Smooth muscle cell (in vitro differentiated cells): ENCODE measurements at regions not wholly inside any gene's neighbourhood (a gene's known extent, or its start where the extent isn't known, plus 50 kb on each side); places are given as distances from the start of the nearest gene placed in this dataset.

Source experiments
- DNase-seq: peaks from one replicate; lab custom pipeline; 2025; ENCODE audit not compliant: unreplicated experiment; lab: John Stamatoyannopoulos, UW
- H2AFZ ChIP-seq: fragments of 200-600 bp; sonication (generic); 2 replicates; pipeline ENCODE4 v1.6.0; 2016; ENCODE audit warnings: antibody characterized with exemption, low read depth, mild to moderate bottlenecking
- H3F3A ChIP-seq: fragments of 200-600 bp; sonication (generic); 2 replicates; pipeline ENCODE4 v1.6.0; 2017; ENCODE audit warnings: antibody characterized with exemption, low read depth
- H3K27ac ChIP-seq: fragments of 200-600 bp; sonication (generic); 2 replicates; pipeline ENCODE4 v1.5.1; 2016; ENCODE audit warnings: low read depth, mild to moderate bottlenecking
- H3K27me3 ChIP-seq: fragments of 200-600 bp; sonication (generic); 2 replicates; pipeline ENCODE4 v1.6.1; 2016; ENCODE audit warnings: low read depth, mild to moderate bottlenecking
- H3K36me3 ChIP-seq: fragments of 200-600 bp; sonication (generic); 2 replicates; pipeline ENCODE4 v1.5.1; 2016; ENCODE audit warnings: low read depth
- H3K4me1 ChIP-seq: fragments of 200-600 bp; sonication (generic); 2 replicates; pipeline ENCODE4 v1.5.1; 2016; ENCODE audit warnings: low read depth
- H3K4me2 ChIP-seq: fragments of 200-600 bp; sonication (generic); 2 replicates; pipeline ENCODE4 v1.6.0; 2016; ENCODE audit warnings: mild to moderate bottlenecking
- H3K4me3 ChIP-seq: fragments of 200-600 bp; sonication (generic); 2 replicates; pipeline ENCODE4 v1.5.1; 2016; ENCODE audit warnings: mild to moderate bottlenecking
- H3K79me2 ChIP-seq: fragments of 200-600 bp; sonication (generic); 2 replicates; pipeline ENCODE4 v1.6.0; 2016; ENCODE audit warnings: low read depth, mild to moderate bottlenecking
- H3K9ac ChIP-seq: fragments of 200-600 bp; sonication (generic); 2 replicates; pipeline ENCODE4 v1.6.0; 2016; ENCODE audit warnings: low read depth
- H3K9me3 ChIP-seq: fragments of 200-600 bp; sonication (generic); replicated peaks from 2 replicates; pipeline ENCODE4 v1.5.1; 2016; ENCODE audit warnings: low read depth
- H4K20me1 ChIP-seq: fragments of 200-600 bp; sonication (generic); 2 replicates; pipeline ENCODE4 v1.6.0; 2016; ENCODE audit warnings: low read depth
- WGBS: methylation state at CpG from one replicate; pipeline ENCODE4 v1.1.7; 2016; ENCODE audit warnings: low lambda C conversion rate; 5-methylcytosine and 5-hydroxymethylcytosine counted together
- TF ChIP-seq, protein P1 (sequence below): fragments of 200-600 bp; sonication (generic); IDR thresholded peaks from 2 replicates; pipeline ENCODE4 v1.5.1; 2017; ENCODE audit warnings: borderline replicate concordance, mild to moderate bottlenecking, antibody characterized with exemption; ENCODE audit not compliant: insufficient read depth, poor library complexity, severe bottlenecking

DNA sequence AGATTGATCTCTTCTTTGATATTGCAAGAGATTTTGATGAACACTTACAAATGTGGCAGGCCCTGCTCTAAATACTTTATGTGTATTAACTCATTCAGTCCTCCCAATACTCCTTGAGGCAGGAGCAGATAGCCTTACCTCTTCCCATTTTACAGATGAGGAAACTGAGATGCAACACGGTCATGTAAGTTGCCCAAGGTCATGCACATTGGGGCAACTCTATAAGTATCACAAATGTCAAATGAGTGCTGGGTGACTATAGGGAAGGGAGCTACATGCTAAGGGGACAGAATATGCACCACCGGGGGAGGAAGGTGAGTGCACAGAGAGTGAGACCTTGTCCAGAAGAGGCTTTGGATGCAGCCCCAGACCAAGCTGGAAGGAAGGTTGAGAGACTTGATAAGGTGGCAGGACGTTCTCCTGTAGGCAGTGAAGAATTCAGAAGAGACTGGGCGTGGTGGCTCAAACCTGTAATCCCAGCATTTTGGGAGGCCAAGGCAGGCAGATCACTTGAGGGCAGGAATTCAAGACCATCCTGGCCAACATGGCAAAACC, 132.3 kb upstream of the PWP1 start:
- no peak overlapping the region for H3K4me2 ChIP-seq
- H3K4me1 ChIP-seq = no peaks in the 10 kb centered on the region
- no peaks in the 10 kb centered on the region for H3K79me2 ChIP-seq
- no peak overlapping the region for H3K27ac ChIP-seq
- no peak for DNase-seq
- H3K27me3 ChIP-seq = no peaks in the 10 kb centered on the region
- no peaks in the 10 kb centered on the region for H3K36me3 ChIP-seq
- H2AFZ ChIP-seq = no peak overlapping the region
- H3F3A ChIP-seq = no peaks in the 10 kb centered on the region
- no peaks in the 10 kb centered on the region for H3K9me3 ChIP-seq
- no peak overlapping the region for H3K4me3 ChIP-seq
- H4K20me1 ChIP-seq = no peaks in the 10 kb centered on the region
- no peak overlapping the region for H3K9ac ChIP-seq
- TF ChIP-seq, protein P1, sequence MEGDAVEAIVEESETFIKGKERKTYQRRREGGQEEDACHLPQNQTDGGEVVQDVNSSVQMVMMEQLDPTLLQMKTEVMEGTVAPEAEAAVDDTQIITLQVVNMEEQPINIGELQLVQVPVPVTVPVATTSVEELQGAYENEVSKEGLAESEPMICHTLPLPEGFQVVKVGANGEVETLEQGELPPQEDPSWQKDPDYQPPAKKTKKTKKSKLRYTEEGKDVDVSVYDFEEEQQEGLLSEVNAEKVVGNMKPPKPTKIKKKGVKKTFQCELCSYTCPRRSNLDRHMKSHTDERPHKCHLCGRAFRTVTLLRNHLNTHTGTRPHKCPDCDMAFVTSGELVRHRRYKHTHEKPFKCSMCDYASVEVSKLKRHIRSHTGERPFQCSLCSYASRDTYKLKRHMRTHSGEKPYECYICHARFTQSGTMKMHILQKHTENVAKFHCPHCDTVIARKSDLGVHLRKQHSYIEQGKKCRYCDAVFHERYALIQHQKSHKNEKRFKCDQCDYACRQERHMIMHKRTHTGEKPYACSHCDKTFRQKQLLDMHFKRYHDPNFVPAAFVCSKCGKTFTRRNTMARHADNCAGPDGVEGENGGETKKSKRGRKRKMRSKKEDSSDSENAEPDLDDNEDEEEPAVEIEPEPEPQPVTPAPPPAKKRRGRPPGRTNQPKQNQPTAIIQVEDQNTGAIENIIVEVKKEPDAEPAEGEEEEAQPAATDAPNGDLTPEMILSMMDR = no peak
- WGBS = 82% methylated on average over 4 of the region's 4 CpGs

DNA sequence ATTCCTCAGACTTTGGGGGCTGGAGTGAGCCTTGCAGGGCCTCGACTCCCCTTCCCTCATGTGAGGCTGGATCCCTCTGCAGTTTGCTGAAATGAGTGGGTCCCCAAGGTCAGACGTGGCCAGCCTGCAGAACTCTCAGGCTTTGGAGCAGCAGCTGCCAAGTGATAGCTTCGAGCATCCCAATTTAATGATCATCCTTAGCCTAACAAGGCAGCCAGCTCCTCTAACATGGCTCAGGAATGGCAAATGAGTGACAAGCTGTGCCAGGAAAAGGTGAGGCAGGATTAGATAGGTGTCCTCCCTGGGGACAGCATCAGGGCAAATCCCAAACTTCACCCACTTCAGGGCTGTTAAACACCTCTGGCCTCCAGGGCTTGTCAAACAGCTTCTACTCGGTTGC, 130.7 kb upstream of the PWP1 start:
- Histone ChIP-seq H3K9ac (no peak overlapping the region), H4K20me1 (no peaks in the 10 kb centered on the region), H3K9me3 (no peaks in the 10 kb centered on the region), H3K27ac (no peak overlapping the region), H3K79me2 (no peaks in the 10 kb centered on the region), H3K27me3 (no peaks in the 10 kb centered on the region), H3K36me3 (no peaks in the 10 kb centered on the region), H3K4me2 (no peak overlapping the region), H3F3A (no peaks in the 10 kb centered on the region), H3K4me3 (no peak overlapping the region), H2AFZ (no peak overlapping the region), H3K4me1 (no peaks in the 10 kb centered on the region)
- WGBS = 79% methylated on average over 4 of the region's 4 CpGs
- DNase-seq = no peak
- TF ChIP-seq, protein P1 = no peak

DNA sequence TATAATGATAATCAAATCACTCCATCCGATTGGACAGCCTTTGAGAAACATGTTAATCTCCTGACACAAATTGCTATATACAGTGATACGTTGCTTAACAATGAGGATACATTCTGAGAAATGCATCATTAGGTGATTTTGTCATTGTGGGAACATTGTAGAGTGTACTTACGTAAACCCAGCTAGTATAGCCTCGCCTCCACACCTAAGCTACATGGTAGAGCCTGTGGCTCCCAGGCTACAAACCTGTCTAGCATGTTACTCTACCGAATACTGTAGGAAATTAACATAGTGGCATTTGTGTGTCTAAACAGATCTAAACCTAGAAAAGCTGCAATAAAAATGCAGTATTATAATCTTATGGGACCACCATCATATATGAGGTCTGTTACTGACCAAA, 128.6 kb upstream of the PWP1 start:
- Histone ChIP-seq H3K9ac (no peak overlapping the region), H3K27ac (no peak overlapping the region), H3K79me2 (no peaks in the 10 kb centered on the region), H3K27me3 (no peaks in the 10 kb centered on the region), H3F3A (no peaks in the 10 kb centered on the region), H3K36me3 (no peaks in the 10 kb centered on the region), H2AFZ (no peak overlapping the region), H3K4me2 (no peak overlapping the region), H3K9me3 (no peaks in the 10 kb centered on the region), H4K20me1 (no peaks in the 10 kb centered on the region), H3K4me3 (no peak overlapping the region), H3K4me1 (no peaks in the 10 kb centered on the region)
- 94% methylated on average over 5 of the region's 5 CpGs for WGBS
- DNase-seq = no peak
- TF ChIP-seq, protein P1 = no peak

DNA sequence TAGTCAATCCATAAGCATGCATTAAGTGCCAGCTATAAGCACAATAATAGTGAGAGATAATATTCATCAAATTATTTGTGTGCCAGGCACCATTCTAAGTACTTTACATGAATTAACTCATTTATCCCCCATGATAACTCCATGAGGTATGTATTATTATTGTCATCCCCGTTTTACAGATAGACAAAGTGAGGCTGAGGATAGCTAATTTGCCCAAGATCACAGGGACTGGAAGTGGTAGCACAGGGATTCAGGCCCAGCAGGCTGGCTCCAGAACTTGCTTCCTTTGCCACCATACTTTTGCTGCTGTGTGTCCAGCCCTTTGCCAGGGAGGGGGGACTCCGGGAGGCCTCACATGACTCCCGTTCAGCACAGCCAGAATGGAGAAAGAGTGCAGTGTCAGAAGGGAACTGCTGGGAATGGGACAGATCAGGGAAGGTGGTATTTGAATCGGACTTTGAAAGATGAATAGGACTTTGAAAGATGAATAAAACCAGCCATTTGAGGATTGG, 128.0 kb upstream of the PWP1 start:
- TF ChIP-seq, protein P1 = no peak
- Histone ChIP-seq H3K4me2 (no peak overlapping the region), H3K27ac (no peak overlapping the region), H3K36me3 (no peaks in the 10 kb centered on the region), H3K79me2 (no peaks in the 10 kb centered on the region), H3K4me3 (no peak overlapping the region), H3K27me3 (no peaks in the 10 kb centered on the region), H3K9ac (no peak overlapping the region), H3K9me3 (no peaks in the 10 kb centered on the region), H3K4me1 (no peaks in the 10 kb centered on the region), H4K20me1 (no peaks in the 10 kb centered on the region), H3F3A (no peaks in the 10 kb centered on the region), H2AFZ (no peak overlapping the region)
- DNase-seq = no peak
- WGBS = 79% methylated on average over 4 of the region's 4 CpGs
